ENCODE measurements at regions not wholly inside any gene's neighbourhood (a gene's known extent, or its start where the extent isn't known, plus 50 kb on each side); places are given as distances from the start of the nearest gene placed in this dataset.

GRCh38 chr1:232249861-232250777 lies 379.8 kb downstream of the SIPA1L2 start:
- TF ChIP-seq, protein P1, sequence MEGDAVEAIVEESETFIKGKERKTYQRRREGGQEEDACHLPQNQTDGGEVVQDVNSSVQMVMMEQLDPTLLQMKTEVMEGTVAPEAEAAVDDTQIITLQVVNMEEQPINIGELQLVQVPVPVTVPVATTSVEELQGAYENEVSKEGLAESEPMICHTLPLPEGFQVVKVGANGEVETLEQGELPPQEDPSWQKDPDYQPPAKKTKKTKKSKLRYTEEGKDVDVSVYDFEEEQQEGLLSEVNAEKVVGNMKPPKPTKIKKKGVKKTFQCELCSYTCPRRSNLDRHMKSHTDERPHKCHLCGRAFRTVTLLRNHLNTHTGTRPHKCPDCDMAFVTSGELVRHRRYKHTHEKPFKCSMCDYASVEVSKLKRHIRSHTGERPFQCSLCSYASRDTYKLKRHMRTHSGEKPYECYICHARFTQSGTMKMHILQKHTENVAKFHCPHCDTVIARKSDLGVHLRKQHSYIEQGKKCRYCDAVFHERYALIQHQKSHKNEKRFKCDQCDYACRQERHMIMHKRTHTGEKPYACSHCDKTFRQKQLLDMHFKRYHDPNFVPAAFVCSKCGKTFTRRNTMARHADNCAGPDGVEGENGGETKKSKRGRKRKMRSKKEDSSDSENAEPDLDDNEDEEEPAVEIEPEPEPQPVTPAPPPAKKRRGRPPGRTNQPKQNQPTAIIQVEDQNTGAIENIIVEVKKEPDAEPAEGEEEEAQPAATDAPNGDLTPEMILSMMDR (conservative IDR thresholded peaks at IDR 0.05; ENCODE audit: low read depth, low read length), result no peak
- TF ChIP-seq EZH2 (IDR thresholded peaks at IDR 0.05; ENCODE audit: low read length, unreplicated experiment) (no peak), EZH2phosphoT487 (IDR thresholded peaks at IDR 0.05; ENCODE audit: borderline replicate concordance, low read length) (no peak)

All from PC-3 (cell line).